GM19397 (cell line): ENCODE measurements at regions not wholly inside any gene's neighbourhood (a gene's known extent, or its start where the extent isn't known, plus 50 kb on each side); places are given as distances from the start of the nearest gene placed in this dataset.

Experiments
- ATAC-seq: cut with Tn5 transposase; IDR thresholded peaks from one replicate; pipeline ENCODE4 v1.9.1; 2021; ENCODE audit warnings: mild to moderate bottlenecking, moderate library complexity; ENCODE audit not compliant: unreplicated experiment

- ATAC-seq, result no peak
These were observed 55.5 kb upstream of the SLC8A1 start for GRCh38 chr2:40507432-40507831.

GRCh38 chr2:40510304-40510703 lies 58.4 kb upstream of the SLC8A1 start:
- no peak for ATAC-seq

- ATAC-seq, result no peak
These were observed 59.8 kb upstream of the SLC8A1 start for GRCh38 chr2:40511661-40512213.

- no peak for ATAC-seq
These were observed 60.4 kb upstream of the SLC8A1 start for GRCh38 chr2:40512256-40512655.

- ATAC-seq, result no peak
These were observed 61.3 kb upstream of the SLC8A1 start for GRCh38 chr2:40513201-40513600.

- ATAC-seq, result no peak
These were observed 64.7 kb upstream of the SLC8A1 start for GRCh38 chr2:40516604-40517003.

GRCh38 chr2:40528564-40528963 lies 76.7 kb upstream of the SLC8A1 start:
- ATAC-seq, result no peak

GRCh38 chr2:40531359-40531758 lies 79.5 kb upstream of the SLC8A1 start:
- ATAC-seq, result no peak

GRCh38 chr2:40534528-40534927 lies 82.6 kb upstream of the SLC8A1 start:
- no peak for ATAC-seq

- no peak for ATAC-seq
These were observed 84.1 kb upstream of the SLC8A1 start for GRCh38 chr2:40535972-40536371.

GRCh38 chr2:40540026-40540425 lies 88.1 kb upstream of the SLC8A1 start:
- ATAC-seq, result no peak

GRCh38 chr2:40543381-40543780 lies 91.5 kb upstream of the SLC8A1 start:
- no peak for ATAC-seq

- no peak for ATAC-seq
These were observed 92.2 kb upstream of the SLC8A1 start for GRCh38 chr2:40544072-40544471.

GRCh38 chr2:40545645-40546044 lies 93.8 kb upstream of the SLC8A1 start:
- no peak for ATAC-seq

- ATAC-seq, result no peak
These were observed 94.7 kb upstream of the SLC8A1 start for GRCh38 chr2:40546439-40547191.

GRCh38 chr2:40548521-40548920 lies 96.6 kb upstream of the SLC8A1 start:
- ATAC-seq, result no peak

- ATAC-seq, result no peak
These were observed 98.2 kb upstream of the SLC8A1 start for GRCh38 chr2:40550085-40550484.

GRCh38 chr2:40551081-40551480 lies 99.2 kb upstream of the SLC8A1 start:
- no peak for ATAC-seq

- ATAC-seq, result peak; percentile 92
These were observed 102.9 kb upstream of the SLC8A1 start for GRCh38 chr2:40554665-40555294.

- no peak for ATAC-seq
These were observed 104.4 kb upstream of the SLC8A1 start for GRCh38 chr2:40556293-40556692.

GRCh38 chr2:40556739-40557138 lies 104.8 kb upstream of the SLC8A1 start:
- ATAC-seq, result no peak

GRCh38 chr2:40558761-40559160 lies 106.9 kb upstream of the SLC8A1 start:
- no peak for ATAC-seq
